Mesodermal cell (in vitro differentiated cells): ENCODE measurements at regions not wholly inside any gene's neighbourhood (a gene's known extent, or its start where the extent isn't known, plus 50 kb on each side); places are given as distances from the start of the nearest gene placed in this dataset.

ENCODE experiments used
- H3K27ac ChIP-seq: 2 replicates; pipeline ENCODE4 v1.7.0; 2013; ENCODE audit warnings: mild to moderate bottlenecking, low read depth, low read length, moderate library complexity; ENCODE audit not compliant: severe bottlenecking
- H3K36me3 ChIP-seq: 2 replicates; pipeline ENCODE4 v1.7.1; 2013; ENCODE audit warnings: mild to moderate bottlenecking, low read length, moderate library complexity; ENCODE audit not compliant: control insufficient read depth, insufficient read depth
- H3K4me1 ChIP-seq: one replicate; pipeline ENCODE4 v1.7.1; 2013; ENCODE audit warnings: mild to moderate bottlenecking, low read length; ENCODE audit not compliant: insufficient read depth, control insufficient read depth, poor library complexity, severe bottlenecking
- H3K4me3 ChIP-seq: 2 replicates; pipeline ENCODE4 v1.7.0; 2013; ENCODE audit warnings: low read length, control low read depth, mild to moderate bottlenecking; ENCODE audit not compliant: insufficient read depth, poor library complexity, severe bottlenecking; ENCODE audit errors: extremely low read depth
- H3K9me3 ChIP-seq: 2 replicates; pipeline ENCODE4 v1.7.1; 2013; ENCODE audit warnings: mild to moderate bottlenecking, low read length, moderate library complexity; ENCODE audit not compliant: control insufficient read depth
- WGBS, 2 experiments: methylation state at CpG; one replicate each; pipeline ENCODE4 v1.1.5; 2013; ENCODE audit warnings: missing lambda C conversion rate in 2 of 2; ENCODE audit not compliant: insufficient coverage in 2 of 2; 5-methylcytosine and 5-hydroxymethylcytosine counted together

GRCh38 chr2:142180820-142181533, 50.2 kb upstream of the LRP1B start:
- H3K4me1 ChIP-seq, result peaks cover 10% of the 10 kb centered on the region
- 73 to 79% methylated on average over 14 to 19 of the region's 22 CpGs for WGBS, 2 experiments
- no peak overlapping the region for H3K4me3 ChIP-seq
- H3K36me3 ChIP-seq, result no peaks in the 10 kb centered on the region
- H3K9me3 ChIP-seq, result peaks cover 11% of the 10 kb centered on the region
- no peak overlapping the region for H3K27ac ChIP-seq
